Aorta (tissue), 5 donors: ENCODE measurements at regions not wholly inside any gene's neighbourhood (a gene's known extent, or its start where the extent isn't known, plus 50 kb on each side); places are given as distances from the start of the nearest gene placed in this dataset.
"Not testable (repeated sequence)": the region's sequence is repeated elsewhere in the genome, so short reads cannot be mapped to it uniquely, and the experiment has no call there.

ENCODE experiments used
- ATAC-seq: fragments of 200-7000 bp; cut with Tn5 transposase; one replicate; pipeline ENCODE4 v1.9.1; 2022; ENCODE audit warnings: moderate library complexity; ENCODE audit not compliant: low FRiP score
- DNase-seq, 2 donors: peaks; one replicate each; pipeline ENCODE4 v3.0.0-alpha.2; 2020
- H3K27ac ChIP-seq, 2 donors: one replicate each; pipeline ENCODE4 v1.5.1; 2013; ENCODE audit warnings: low read length in 2 of 2, mild to moderate bottlenecking in 2 of 2, moderate library complexity in 2 of 2, control low read depth in 1 of 2, inconsistent platforms in 1 of 2, low read depth in 1 of 2
- H3K27me3 ChIP-seq, 2 donors: one replicate each; pipeline ENCODE4 v1.6.1; 2013; ENCODE audit warnings: control low read depth in 1 of 2, low read length in 1 of 2, mild to moderate bottlenecking in 1 of 2, moderate library complexity in 1 of 2; ENCODE audit not compliant: insufficient read depth in 2 of 2, control insufficient read depth in 1 of 2
- H3K36me3 ChIP-seq, 2 donors: one replicate each; pipeline ENCODE4 v1.6.1; 2013; ENCODE audit warnings: control low read depth in 1 of 2, low read length in 1 of 2, mild to moderate bottlenecking in 1 of 2; ENCODE audit not compliant: insufficient read depth in 2 of 2, control insufficient read depth in 1 of 2
- H3K4me1 ChIP-seq, 2 donors: one replicate each; pipeline ENCODE4 v1.6.1; 2013; ENCODE audit warnings: low read length in 2 of 2, control low read depth in 1 of 2, mild to moderate bottlenecking in 1 of 2, moderate library complexity in 1 of 2; ENCODE audit not compliant: insufficient read depth in 2 of 2, control insufficient read depth in 1 of 2
- H3K4me3 ChIP-seq, 2 donors: one replicate each; pipeline ENCODE4 v1.5.1; 2013; ENCODE audit warnings: low read length in 2 of 2, control low read depth in 1 of 2, mild to moderate bottlenecking in 1 of 2
- H3K9me3 ChIP-seq: one replicate; pipeline ENCODE4 v1.6.1; 2013; ENCODE audit warnings: mild to moderate bottlenecking, low read length; ENCODE audit not compliant: control insufficient read depth
- WGBS, 2 donors: extraction: QIAGEN DNeasy Blood & Tissue Kit; methylation state at CpG; one replicate each; pipeline ENCODE4 v1.1.7; 2013; 5-methylcytosine and 5-hydroxymethylcytosine counted together
- intact Hi-C, 2 donors: fragments of 100-400 bp; cut with DNase I; formaldehyde crosslinking; loops; one replicate each; pipeline versions ENCODE4 v1.14.2 to v1.15.0; 2022
- donor health status: healthy with polysubstance abuse.
- donor health status: Bipolar disorder and iron deficiency.
- donor health status: DM: no; HTN: no; CAD: no.
- donor health status: DM: no; HTN: no; CAD: no.
- donor health status: DM: yes; HTN: yes; CAD: no.

- H3K9me3 ChIP-seq, intact Hi-C loops, H3K4me3 ChIP-seq, H3K27me3 ChIP-seq, H3K27ac ChIP-seq, H3K36me3 ChIP-seq, DNase-seq, ATAC-seq, H3K4me1 ChIP-seq: not testable (repeated sequence)
- 13 to 20% methylated on average over 2 of the region's 2 CpGs for WGBS, 2 donors
Observed at GRCh38 chr2:88941178-88941577, 249.7 kb downstream of the RPIA start.

- intact Hi-C loops = no loop called here
- WGBS, 2 donors = 42 to 46% methylated on average over 2 of the region's 2 CpGs
- Histone ChIP-seq H3K4me3 (no peak overlapping the region), H3K27me3 (no peaks in the 10 kb centered on the region), H3K9me3 (no peaks in the 10 kb centered on the region), H3K27ac (no peak overlapping the region), H3K36me3 (no peaks in the 10 kb centered on the region), H3K4me1 (no peaks in the 10 kb centered on the region)
- ATAC-seq = no peak
- no peak for DNase-seq
Observed at GRCh38 chr2:88942798-88943197, 251.3 kb downstream of the RPIA start.

- intact Hi-C loops = no loop called here
- ATAC-seq = no peak
- Histone ChIP-seq H3K9me3 (no peaks in the 10 kb centered on the region), H3K4me3 (no peak overlapping the region), H3K4me1 (no peaks in the 10 kb centered on the region), H3K36me3 (no peaks in the 10 kb centered on the region), H3K27me3 (no peaks in the 10 kb centered on the region), H3K27ac (no peak overlapping the region)
- no peak for DNase-seq
Observed at GRCh38 chr2:88949336-88949735, 257.9 kb downstream of the RPIA start.

GRCh38 chr2:88950010-88950409 lies 258.5 kb downstream of the RPIA start:
- DNase-seq (no peak), ATAC-seq (no peak)
- H3K36me3 ChIP-seq = no peaks in the 10 kb centered on the region
- H3K9me3 ChIP-seq = no peaks in the 10 kb centered on the region
- H3K4me3 ChIP-seq = no peak overlapping the region
- intact Hi-C loops = no loop called here
- 84 to 88% methylated on average over 2 of the region's 2 CpGs for WGBS, 2 donors
- H3K4me1 ChIP-seq = no peaks in the 10 kb centered on the region
- no peak overlapping the region for H3K27ac ChIP-seq
- no peaks in the 10 kb centered on the region for H3K27me3 ChIP-seq

- H3K4me1 ChIP-seq = no peaks in the 10 kb centered on the region
- no peaks in the 10 kb centered on the region for H3K36me3 ChIP-seq
- no peak for ATAC-seq
- H3K4me3 ChIP-seq = no peak overlapping the region
- no peaks in the 10 kb centered on the region for H3K9me3 ChIP-seq
- H3K27me3 ChIP-seq = no peaks in the 10 kb centered on the region
- DNase-seq = no peak
- no peak overlapping the region for H3K27ac ChIP-seq
- 91 to 95% methylated on average over 1 of the region's 1 CpG for WGBS, 2 donors
- intact Hi-C loops = no loop called here
Observed at GRCh38 chr2:88955607-88956006, 264.1 kb downstream of the RPIA start.

GRCh38 chr2:88959480-88960204 lies 268.2 kb downstream of the RPIA start:
- no peaks in the 10 kb centered on the region for H3K27me3 ChIP-seq
- intact Hi-C loops = no loop called here
- H3K36me3 ChIP-seq = no peaks in the 10 kb centered on the region
- ATAC-seq (no peak), DNase-seq (no peak)
- 5 to 9% methylated on average over 2 of the region's 2 CpGs for WGBS, 2 donors
- H3K4me1 ChIP-seq = no peaks in the 10 kb centered on the region
- H3K4me3 ChIP-seq = no peak overlapping the region
- no peak overlapping the region for H3K27ac ChIP-seq
- no peaks in the 10 kb centered on the region for H3K9me3 ChIP-seq

GRCh38 chr2:88961323-88961722 lies 269.9 kb downstream of the RPIA start:
- H3K4me1 ChIP-seq, H3K27ac ChIP-seq, H3K27me3 ChIP-seq, DNase-seq, H3K4me3 ChIP-seq, H3K9me3 ChIP-seq, H3K36me3 ChIP-seq, intact Hi-C loops, ATAC-seq: not testable (repeated sequence)
- 18 to 20% methylated on average over 3 of the region's 3 CpGs for WGBS, 2 donors

GRCh38 chr2:88967844-88968243 lies 276.4 kb downstream of the RPIA start:
- DNase-seq = no peak
- no peaks in the 10 kb centered on the region for H3K4me1 ChIP-seq
- H3K27ac ChIP-seq = no peak overlapping the region
- no peaks in the 10 kb centered on the region for H3K36me3 ChIP-seq
- H3K9me3 ChIP-seq = no peaks in the 10 kb centered on the region
- no peak for ATAC-seq
- no peaks in the 10 kb centered on the region for H3K27me3 ChIP-seq
- intact Hi-C loops = no loop called here
- 73 to 74% methylated on average over 3 of the region's 3 CpGs for WGBS, 2 donors
- no peak overlapping the region for H3K4me3 ChIP-seq

GRCh38 chr2:88978011-88978410 lies 286.5 kb downstream of the RPIA start:
- H3K27me3 ChIP-seq, H3K4me1 ChIP-seq, H3K36me3 ChIP-seq, H3K27ac ChIP-seq, intact Hi-C loops, ATAC-seq, H3K4me3 ChIP-seq, H3K9me3 ChIP-seq, DNase-seq: not testable (repeated sequence)
- 29 to 35% methylated on average over 2 of the region's 2 CpGs for WGBS, 2 donors
